Body of pancreas (tissue), 4 donors: ENCODE measurements at regions not wholly inside any gene's neighbourhood (a gene's known extent, or its start where the extent isn't known, plus 50 kb on each side); places are given as distances from the start of the nearest gene placed in this dataset.

ENCODE experiments used
- POLR2A ChIP-seq, 3 donors: fragments of 450-650 bp; IDR thresholded peaks; one replicate each; pipeline ENCODE4 v1.6.1; 2016; ENCODE audit warnings: antibody characterized with exemption in 3 of 3, mild to moderate bottlenecking in 2 of 3
- TF ChIP-seq, protein P1 (sequence below), 7 experiments: fragments of 450-650 bp in 4 of 7; fragments of 200-600 bp in 3 of 7; sonication (generic) in 3 of 7; IDR thresholded peaks; one replicate each; pipeline ENCODE4 v1.5.1; 2016 to 2019; ENCODE audit warnings: antibody characterized with exemption in 7 of 7

DNA sequence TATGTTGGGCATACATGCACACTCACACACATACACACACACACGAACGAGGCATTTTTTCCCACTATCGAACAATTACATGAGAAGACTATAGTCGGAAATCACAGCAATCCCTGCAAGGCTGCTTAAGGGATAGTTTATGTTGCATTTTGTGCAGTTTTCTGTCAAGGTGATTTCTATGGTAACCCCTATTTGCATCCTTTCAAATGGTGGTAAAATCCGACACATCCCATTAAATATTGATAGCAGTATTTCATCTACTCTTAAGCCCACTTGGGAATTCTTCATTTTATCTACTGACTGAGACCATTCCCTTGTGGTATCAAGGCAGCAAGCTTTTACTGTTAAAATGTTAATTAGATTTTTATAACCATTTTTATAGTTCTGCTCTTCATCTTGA, 457.8 kb downstream of the HACE1 start:
- TF ChIP-seq POLR2A (IDR thresholded peaks at IDR 0.05): no peak
- TF ChIP-seq, protein P1, sequence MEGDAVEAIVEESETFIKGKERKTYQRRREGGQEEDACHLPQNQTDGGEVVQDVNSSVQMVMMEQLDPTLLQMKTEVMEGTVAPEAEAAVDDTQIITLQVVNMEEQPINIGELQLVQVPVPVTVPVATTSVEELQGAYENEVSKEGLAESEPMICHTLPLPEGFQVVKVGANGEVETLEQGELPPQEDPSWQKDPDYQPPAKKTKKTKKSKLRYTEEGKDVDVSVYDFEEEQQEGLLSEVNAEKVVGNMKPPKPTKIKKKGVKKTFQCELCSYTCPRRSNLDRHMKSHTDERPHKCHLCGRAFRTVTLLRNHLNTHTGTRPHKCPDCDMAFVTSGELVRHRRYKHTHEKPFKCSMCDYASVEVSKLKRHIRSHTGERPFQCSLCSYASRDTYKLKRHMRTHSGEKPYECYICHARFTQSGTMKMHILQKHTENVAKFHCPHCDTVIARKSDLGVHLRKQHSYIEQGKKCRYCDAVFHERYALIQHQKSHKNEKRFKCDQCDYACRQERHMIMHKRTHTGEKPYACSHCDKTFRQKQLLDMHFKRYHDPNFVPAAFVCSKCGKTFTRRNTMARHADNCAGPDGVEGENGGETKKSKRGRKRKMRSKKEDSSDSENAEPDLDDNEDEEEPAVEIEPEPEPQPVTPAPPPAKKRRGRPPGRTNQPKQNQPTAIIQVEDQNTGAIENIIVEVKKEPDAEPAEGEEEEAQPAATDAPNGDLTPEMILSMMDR (IDR thresholded peaks at IDR 0.05): no peak
